ENCODE measurements at regions not wholly inside any gene's neighbourhood (a gene's known extent, or its start where the extent isn't known, plus 50 kb on each side); places are given as distances from the start of the nearest gene placed in this dataset.

GRCh38 chr4:66182636-66183035, 512.3 kb upstream of the EPHA5 start:
- TF ChIP-seq CTCF (IDR thresholded peaks at IDR 0.05; ENCODE audit: low read depth, low read length, poor library complexity, severe bottlenecking), result no peak
- no peak for TF ChIP-seq EZH2phosphoT487 (IDR thresholded peaks at IDR 0.05; ENCODE audit: borderline replicate concordance, low read length)
